HUES48 (cell line): ENCODE measurements at regions not wholly inside any gene's neighbourhood (a gene's known extent, or its start where the extent isn't known, plus 50 kb on each side); places are given as distances from the start of the nearest gene placed in this dataset.

Source experiments
- H3K27ac ChIP-seq: one replicate; pipeline ENCODE4 v1.7.0; 2013; ENCODE audit warnings: low read depth, low read length, inconsistent platforms
- H3K27me3 ChIP-seq: 2 replicates; pipeline ENCODE4 v1.6.1; 2013; ENCODE audit warnings: mild to moderate bottlenecking, low read length; ENCODE audit not compliant: control insufficient read depth, insufficient read depth
- H3K36me3 ChIP-seq: 2 replicates; pipeline ENCODE4 v1.6.1; 2013; ENCODE audit warnings: low read length; ENCODE audit not compliant: control insufficient read depth, insufficient read depth
- H3K4me1 ChIP-seq: 2 replicates; pipeline ENCODE4 v1.6.1; 2013; ENCODE audit warnings: mild to moderate bottlenecking, low read length; ENCODE audit not compliant: control insufficient read depth, insufficient read depth
- H3K4me3 ChIP-seq: 2 replicates; pipeline ENCODE4 v1.5.1; 2013; ENCODE audit warnings: mild to moderate bottlenecking, low read depth, low read length
- H3K9ac ChIP-seq: 2 replicates; pipeline ENCODE4 v1.6.1; 2013; ENCODE audit warnings: mild to moderate bottlenecking, low read depth, low read length, moderate library complexity
- H3K9me3 ChIP-seq: 2 replicates; pipeline ENCODE4 v1.6.1; 2013; ENCODE audit warnings: low read length; ENCODE audit not compliant: control insufficient read depth, insufficient read depth

GRCh38 chr16:86836503-86837129 is 258.3 kb downstream of the FOXL1 start:
- Histone ChIP-seq H3K27me3 (0 out of 2 replicates have a peak, but pooled peaks cover 3% of the 10 kb centered on the region), H3K27ac (no peak overlapping the region), H3K9ac (no peak overlapping the region), H3K9me3 (no peaks in the 10 kb centered on the region), H3K4me3 (no peak overlapping the region), H3K36me3 (no peaks in the 10 kb centered on the region), H3K4me1 (no peaks in the 10 kb centered on the region)

DNA sequence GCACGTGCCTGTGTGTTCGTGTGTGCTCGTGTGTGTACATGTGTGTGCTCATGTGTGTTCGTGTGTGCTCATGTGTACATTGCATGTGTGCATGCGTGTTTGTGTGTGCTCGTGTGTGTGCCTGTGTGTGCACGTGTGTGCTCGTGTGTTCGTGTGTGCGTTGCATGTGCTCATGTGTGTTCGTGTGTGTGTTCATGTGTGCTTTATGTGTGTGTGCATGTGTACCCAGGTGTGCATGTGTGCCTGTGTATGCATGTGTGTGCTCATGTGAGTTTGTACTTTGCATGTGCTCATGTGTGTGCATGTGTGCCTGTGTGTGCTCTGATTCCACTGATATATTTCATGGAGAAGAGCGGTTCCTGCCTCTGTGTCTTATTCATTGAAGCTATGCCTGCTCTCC is 265.5 kb downstream of the FOXL1 start:
- no peaks in the 10 kb centered on the region for H3K36me3 ChIP-seq
- H3K27me3 ChIP-seq = no peaks in the 10 kb centered on the region
- H3K4me1 ChIP-seq = no peaks in the 10 kb centered on the region
- no peak overlapping the region for H3K9ac ChIP-seq
- H3K27ac ChIP-seq = no peak overlapping the region
- no peak overlapping the region for H3K4me3 ChIP-seq
- no peaks in the 10 kb centered on the region for H3K9me3 ChIP-seq

GRCh38 chr16:86844695-86845094 is 266.3 kb downstream of the FOXL1 start:
- H3K27me3 ChIP-seq = no peaks in the 10 kb centered on the region
- H3K27ac ChIP-seq = no peak overlapping the region
- H3K9ac ChIP-seq = no peak overlapping the region
- no peaks in the 10 kb centered on the region for H3K4me1 ChIP-seq
- H3K4me3 ChIP-seq = no peak overlapping the region
- H3K9me3 ChIP-seq = no peaks in the 10 kb centered on the region
- no peaks in the 10 kb centered on the region for H3K36me3 ChIP-seq

- Histone ChIP-seq H3K9me3 (no peaks in the 10 kb centered on the region), H3K4me3 (no peak overlapping the region), H3K27ac (no peak overlapping the region), H3K36me3 (no peaks in the 10 kb centered on the region), H3K9ac (no peak overlapping the region), H3K27me3 (no peaks in the 10 kb centered on the region), H3K4me1 (no peaks in the 10 kb centered on the region)
Measured at GRCh38 chr16:86846136-86846535, 267.8 kb downstream of the FOXL1 start.

DNA sequence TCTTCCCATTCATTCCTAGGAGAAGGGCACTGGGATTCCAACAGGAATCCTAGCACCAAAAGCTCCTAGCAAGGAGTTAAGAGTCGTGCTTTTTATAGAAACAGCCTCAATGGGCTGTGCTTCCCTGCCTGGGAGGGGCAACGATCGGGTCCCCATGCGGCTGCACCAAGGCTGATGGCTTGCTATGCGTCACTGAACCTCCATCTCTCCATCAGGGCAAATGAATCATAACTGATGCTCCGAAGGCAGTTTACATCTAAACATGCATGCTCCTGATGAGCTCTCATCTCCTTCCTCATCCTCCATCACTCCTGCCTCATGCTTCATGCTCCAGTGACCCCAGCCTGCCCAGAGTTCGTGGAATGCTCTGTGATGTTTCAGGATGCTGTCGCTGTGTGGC is 270.5 kb downstream of the FOXL1 start:
- no peaks in the 10 kb centered on the region for H3K36me3 ChIP-seq
- no peak overlapping the region for H3K9ac ChIP-seq
- no peaks in the 10 kb centered on the region for H3K4me1 ChIP-seq
- no peak overlapping the region for H3K27ac ChIP-seq
- no peak overlapping the region for H3K4me3 ChIP-seq
- H3K9me3 ChIP-seq = no peaks in the 10 kb centered on the region
- no peaks in the 10 kb centered on the region for H3K27me3 ChIP-seq

- H3K27me3 ChIP-seq = no peaks in the 10 kb centered on the region
- H3K27ac ChIP-seq = no peak overlapping the region
- H3K36me3 ChIP-seq = no peaks in the 10 kb centered on the region
- H3K4me3 ChIP-seq = no peak overlapping the region
- H3K4me1 ChIP-seq = no peaks in the 10 kb centered on the region
- no peak overlapping the region for H3K9ac ChIP-seq
- H3K9me3 ChIP-seq = no peaks in the 10 kb centered on the region
Measured at GRCh38 chr16:86850670-86851069, 272.3 kb downstream of the FOXL1 start.

GRCh38 chr16:86852135-86852534 is 273.8 kb downstream of the FOXL1 start:
- no peak overlapping the region for H3K27ac ChIP-seq
- no peak overlapping the region for H3K4me3 ChIP-seq
- H3K9ac ChIP-seq = no peak overlapping the region
- no peaks in the 10 kb centered on the region for H3K36me3 ChIP-seq
- H3K4me1 ChIP-seq = no peaks in the 10 kb centered on the region
- H3K27me3 ChIP-seq = no peaks in the 10 kb centered on the region
- H3K9me3 ChIP-seq = no peaks in the 10 kb centered on the region

GRCh38 chr16:86854058-86854621 is 275.8 kb downstream of the FOXL1 start:
- no peaks in the 10 kb centered on the region for H3K27me3 ChIP-seq
- no peak overlapping the region for H3K27ac ChIP-seq

GRCh38 chr16:86854626-86855294 is 276.4 kb downstream of the FOXL1 start:
- no peak overlapping the region for H3K27ac ChIP-seq

More at GRCh38 chr16:86854058-86854621, 275.8 kb downstream of the FOXL1 start:
- no peaks in the 10 kb centered on the region for H3K36me3 ChIP-seq
- H3K9me3 ChIP-seq = no peaks in the 10 kb centered on the region
- no peak overlapping the region for H3K4me3 ChIP-seq
- H3K4me1 ChIP-seq = no peaks in the 10 kb centered on the region
- no peak overlapping the region for H3K9ac ChIP-seq

GRCh38 chr16:86856946-86857586 is 278.7 kb downstream of the FOXL1 start:
- no peak overlapping the region for H3K27ac ChIP-seq
- no peaks in the 10 kb centered on the region for H3K36me3 ChIP-seq
- H3K9me3 ChIP-seq = peaks cover 7% of the 10 kb centered on the region; the same call in 1 of the 2 replicates
- no peak overlapping the region for H3K9ac ChIP-seq
- H3K4me3 ChIP-seq = no peak overlapping the region
- H3K27me3 ChIP-seq = no peaks in the 10 kb centered on the region
- no peaks in the 10 kb centered on the region for H3K4me1 ChIP-seq

More at GRCh38 chr16:86854626-86855294, 276.4 kb downstream of the FOXL1 start:
- Histone ChIP-seq H3K36me3 (no peaks in the 10 kb centered on the region), H3K4me3 (no peak overlapping the region), H3K9me3 (no peaks in the 10 kb centered on the region), H3K27me3 (no peaks in the 10 kb centered on the region), H3K4me1 (no peaks in the 10 kb centered on the region), H3K9ac (no peak overlapping the region)

- no peak overlapping the region for H3K4me3 ChIP-seq
- H3K9ac ChIP-seq = no peak overlapping the region
- H3K9me3 ChIP-seq = peaks cover 7% of the 10 kb centered on the region; the same call in 1 of the 2 replicates
- no peaks in the 10 kb centered on the region for H3K27me3 ChIP-seq
- H3K27ac ChIP-seq = no peak overlapping the region
- no peaks in the 10 kb centered on the region for H3K36me3 ChIP-seq
- H3K4me1 ChIP-seq = no peaks in the 10 kb centered on the region
Measured at GRCh38 chr16:86857807-86858206, 279.5 kb downstream of the FOXL1 start.
